SK-N-MC (cell line): ENCODE measurements at regions not wholly inside any gene's neighbourhood (a gene's known extent, or its start where the extent isn't known, plus 50 kb on each side); places are given as distances from the start of the nearest gene placed in this dataset.

ENCODE experiments used
- EZH2 ChIP-seq: fragments of 200-600 bp; sonication (generic); IDR thresholded peaks from one replicate; pipeline ENCODE4 v1.6.1; 2017; ENCODE audit warnings: antibody characterized with exemption
- POLR2AphosphoS5 ChIP-seq: IDR thresholded peaks from 2 replicates; pipeline ENCODE4 v1.6.1; 2012; ENCODE audit warnings: mild to moderate bottlenecking, low read depth, low read length, borderline replicate concordance

GRCh38 chr2:2650608-2651375, 319.7 kb upstream of the MYT1L start:
- no peak for TF ChIP-seq EZH2
- TF ChIP-seq POLR2AphosphoS5 = no peak
